NCI-H82 (cell line): ENCODE measurements at regions not wholly inside any gene's neighbourhood (a gene's known extent, or its start where the extent isn't known, plus 50 kb on each side); places are given as distances from the start of the nearest gene placed in this dataset.
A peak's percentile ranks its signal among the peaks of the same experiment; 100 is the strongest.
"Not testable (repeated sequence)": the region's sequence is repeated elsewhere in the genome, so short reads cannot be mapped to it uniquely, and the experiment has no call there.

Experiments
- DNase-seq: peaks from one replicate; lab custom pipeline; 2025; lab: John Stamatoyannopoulos, UW

DNA sequence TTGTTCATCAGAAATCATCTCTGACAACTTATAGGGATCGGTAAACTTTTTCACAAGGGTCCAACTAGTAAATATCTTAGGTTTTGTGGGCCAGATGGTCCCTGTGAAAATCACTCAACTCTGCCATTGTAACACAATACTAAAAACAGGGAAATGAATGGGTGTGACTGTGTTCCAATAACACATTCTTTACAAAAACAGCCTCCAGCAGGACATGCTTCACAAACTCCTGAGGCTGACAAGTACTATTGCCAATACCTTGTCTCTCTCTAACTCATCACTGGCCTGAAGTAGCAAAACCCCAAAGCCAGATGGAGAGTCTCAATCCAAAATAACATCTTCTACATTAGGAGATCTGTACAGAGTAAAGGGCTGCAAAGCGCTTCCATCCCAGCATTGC lies 312.3 kb downstream of the TOX3 start:
- no peak for DNase-seq

DNA sequence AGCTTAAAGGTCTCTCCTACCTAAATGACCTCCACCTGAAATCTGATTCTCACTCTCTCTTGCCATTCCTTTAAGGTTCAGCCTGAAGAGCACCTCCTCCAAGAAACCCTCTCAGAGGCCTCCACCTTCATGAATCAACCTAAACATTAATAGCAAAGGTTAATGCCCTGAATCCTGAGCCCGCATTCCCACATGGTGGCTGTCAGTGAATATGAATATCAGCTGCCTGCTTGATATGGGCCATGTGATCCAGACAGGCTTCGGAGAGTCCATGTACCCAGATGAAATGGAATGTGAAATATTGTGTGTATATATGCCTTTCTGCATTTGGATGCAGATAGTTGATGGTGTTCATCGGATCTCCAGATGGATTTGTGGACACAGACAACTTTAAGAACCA lies 317.5 kb downstream of the TOX3 start:
- DNase-seq: no peak

DNA sequence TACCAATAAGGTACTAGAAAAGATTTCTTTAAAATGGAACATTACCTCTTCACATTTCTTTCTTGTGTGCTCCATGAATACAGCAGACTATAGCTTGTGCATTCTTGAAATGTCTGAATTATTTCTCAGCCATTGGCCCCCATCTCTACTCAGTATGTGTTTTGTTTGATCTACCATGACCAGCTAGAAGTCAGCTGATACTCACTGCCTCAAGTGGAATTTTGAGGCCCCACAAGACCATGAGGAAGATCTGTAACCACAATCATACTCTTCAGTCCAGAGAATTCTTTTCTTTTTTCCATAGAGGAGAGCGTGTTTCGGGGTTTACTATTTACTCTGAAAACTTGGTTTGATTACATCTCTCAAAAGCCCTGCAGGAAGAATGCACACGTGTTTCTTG lies 319.1 kb downstream of the TOX3 start:
- no peak for DNase-seq

DNA sequence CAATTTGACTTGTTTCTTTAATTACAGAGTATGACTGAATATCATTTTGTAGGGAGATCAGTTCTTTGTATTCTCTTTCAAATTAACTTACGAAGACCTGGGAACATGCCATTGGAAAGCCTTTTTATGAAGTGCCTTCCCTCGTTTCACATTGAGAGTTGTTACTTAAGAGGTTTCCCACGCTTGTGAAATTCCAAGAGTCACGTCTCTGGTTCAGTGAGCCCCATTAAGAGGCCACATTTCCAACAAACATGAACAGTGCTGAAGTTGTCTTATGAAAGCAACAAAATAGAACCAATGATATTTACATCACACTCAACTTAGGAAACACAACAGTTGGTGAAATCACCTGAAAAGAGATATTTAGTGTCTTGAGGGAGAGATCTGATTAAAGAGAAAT lies 334.1 kb downstream of the TOX3 start:
- no peak for DNase-seq

DNA sequence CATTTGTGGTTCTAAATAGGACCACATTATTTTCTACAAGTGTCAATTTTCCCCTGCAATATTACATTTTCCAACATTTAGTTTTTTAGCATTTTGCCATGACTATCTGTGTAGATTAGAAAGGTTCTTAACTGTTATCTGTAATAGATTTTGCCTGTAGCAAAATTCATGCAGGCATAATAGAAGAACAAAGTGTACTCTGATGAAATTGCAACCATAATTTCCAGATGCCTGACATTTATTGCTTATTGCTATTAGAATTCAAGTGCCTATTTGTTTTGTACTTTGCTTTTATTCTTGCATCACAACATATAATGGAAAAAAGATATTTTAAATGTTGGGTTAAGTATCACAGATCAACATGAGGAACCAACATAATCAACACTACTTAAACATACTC lies 337.7 kb downstream of the TOX3 start:
- DNase-seq: no peak

DNA sequence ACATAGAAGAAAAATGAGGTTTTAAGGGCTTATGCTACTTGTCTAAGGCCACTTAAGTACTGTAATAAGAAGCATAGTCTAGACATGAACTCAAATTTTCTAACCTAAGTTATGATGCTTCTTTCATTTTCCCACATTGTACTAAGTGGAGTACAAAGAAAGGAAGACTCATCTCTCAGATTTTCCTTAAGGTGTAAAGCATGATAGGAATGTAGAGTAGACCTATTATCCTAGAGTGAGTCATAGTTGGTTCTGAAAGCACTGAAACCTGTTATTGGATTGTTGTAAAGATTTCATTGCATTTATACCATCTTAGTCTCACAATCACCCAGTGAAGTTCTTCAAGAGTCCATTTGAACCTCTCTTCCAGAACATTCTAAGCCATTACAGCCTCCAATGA lies 343.8 kb downstream of the TOX3 start:
- no peak for DNase-seq

DNA sequence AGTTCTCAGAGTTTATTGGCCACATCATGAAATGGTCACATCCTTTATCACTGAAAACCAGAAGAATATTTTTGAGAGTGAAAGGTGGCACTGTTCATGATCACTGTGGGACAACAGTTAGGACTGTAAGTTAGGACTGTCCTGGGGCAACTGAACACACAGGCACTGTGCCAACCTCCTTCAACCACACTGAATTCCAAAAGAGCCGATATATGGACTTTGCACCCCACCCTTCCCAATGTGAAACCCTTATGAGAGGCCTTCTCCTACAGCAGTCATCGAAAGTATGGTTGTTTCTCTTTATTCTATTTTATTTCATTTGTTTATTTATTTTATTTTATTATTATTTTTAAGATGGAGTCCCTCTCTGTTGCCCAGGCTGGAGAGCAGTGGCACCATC lies 353.5 kb downstream of the TOX3 start:
- DNase-seq: no peak

DNA sequence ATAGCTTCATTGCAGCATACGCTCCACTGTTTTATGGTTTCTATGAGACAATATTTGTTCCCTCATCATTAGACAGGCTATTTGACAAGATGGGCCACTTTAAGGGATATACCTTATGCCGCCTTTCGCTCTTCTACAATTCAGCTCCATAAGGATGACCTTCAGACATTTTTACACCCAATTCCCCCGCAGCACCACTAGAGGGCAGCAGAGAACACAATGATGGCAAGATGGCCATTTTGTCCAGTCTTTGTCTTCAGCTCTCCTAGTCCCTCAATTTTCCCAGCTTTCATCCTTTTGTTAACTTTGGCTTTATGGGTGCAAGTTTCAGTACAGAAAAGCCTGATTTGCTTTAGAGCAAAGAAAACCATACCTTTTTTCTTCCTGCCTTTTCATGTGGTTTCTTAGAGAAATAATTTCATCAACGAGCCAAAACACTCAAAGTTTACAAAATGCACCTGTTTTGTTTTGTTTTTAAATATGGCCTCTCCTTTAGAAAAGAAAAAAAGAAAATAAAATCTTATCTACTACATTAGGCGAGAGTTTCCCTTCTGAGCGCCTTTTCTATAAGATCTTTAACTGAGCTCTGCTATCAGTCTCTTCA lies 355.3 kb downstream of the TOX3 start:
- peak; percentile 81 for DNase-seq

DNA sequence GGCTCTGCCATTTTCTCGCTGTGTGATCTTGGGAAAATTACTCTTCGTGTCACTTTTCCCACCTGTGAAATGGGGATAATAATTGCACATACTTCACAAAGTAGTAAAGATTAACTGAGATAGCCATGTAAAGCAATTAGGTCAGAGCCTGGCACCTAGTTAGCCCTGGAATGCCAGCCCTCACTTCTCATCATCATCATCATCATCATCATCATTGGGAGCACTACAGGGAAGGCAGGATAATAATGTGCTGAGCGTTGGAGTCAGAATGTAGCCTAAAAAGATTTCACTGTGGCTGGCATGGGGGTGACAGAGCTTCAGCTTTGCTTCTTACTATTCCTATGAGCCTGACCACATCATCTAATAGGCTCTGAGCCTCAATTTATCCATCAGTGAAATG lies 362.6 kb downstream of the TOX3 start:
- DNase-seq: no peak

DNA sequence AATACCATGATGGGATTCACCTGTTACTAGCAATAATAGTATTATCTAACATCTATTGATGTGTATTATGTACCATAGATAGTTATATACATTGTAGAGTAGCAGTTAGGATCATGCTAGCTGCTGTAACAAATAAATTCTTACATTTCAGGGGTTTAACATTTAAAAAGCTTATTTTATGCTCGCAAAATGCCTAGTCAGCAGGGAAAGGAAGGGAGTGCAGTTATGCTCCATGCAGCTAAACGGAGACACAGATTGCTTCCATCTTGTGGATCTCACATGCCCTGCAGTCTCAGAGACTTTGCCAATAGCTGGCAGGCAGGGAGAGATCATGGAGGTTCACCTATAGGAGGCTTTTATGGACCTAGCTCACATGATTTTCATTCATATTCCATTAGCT lies 364.1 kb downstream of the TOX3 start:
- DNase-seq: no peak

DNA sequence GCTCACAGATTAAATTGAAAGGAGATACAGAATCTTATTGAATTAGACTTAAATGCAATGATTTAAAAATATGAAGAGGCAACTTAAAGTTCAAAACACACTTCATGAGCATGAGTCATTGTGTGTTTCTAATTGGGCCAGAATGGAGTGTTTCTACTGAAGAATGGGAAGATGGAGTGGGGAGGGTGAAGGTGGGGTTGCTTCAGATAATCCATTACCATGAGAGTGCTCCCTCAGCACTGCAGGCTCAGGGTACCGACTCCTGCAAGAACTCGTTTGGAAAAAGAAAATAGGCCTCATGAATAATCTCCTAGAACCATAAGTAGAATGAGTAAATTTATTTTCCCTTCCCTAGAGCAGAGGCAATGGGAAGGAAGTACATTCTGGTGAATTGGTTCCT lies 372.8 kb downstream of the TOX3 start:
- DNase-seq: no peak

DNA sequence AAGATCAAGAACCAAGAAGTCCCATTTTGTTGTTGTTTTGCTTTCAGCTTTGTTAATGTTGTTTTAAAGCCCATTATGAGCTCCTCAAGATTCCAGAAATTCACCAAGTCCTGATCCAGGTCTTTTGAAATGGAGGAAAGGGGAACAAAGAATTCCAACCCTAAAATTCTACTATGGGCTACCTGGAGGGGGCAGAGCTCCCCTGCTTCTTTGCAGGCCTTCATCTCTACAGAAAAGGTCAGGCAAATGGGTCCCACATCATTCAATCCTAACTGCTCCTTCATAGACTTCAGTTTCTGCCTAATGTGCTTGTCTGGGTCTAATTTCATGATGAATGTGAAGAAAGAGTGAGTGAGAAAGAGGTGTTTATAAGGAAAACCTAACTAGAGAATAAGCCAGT lies 375.5 kb downstream of the TOX3 start:
- no peak for DNase-seq

DNA sequence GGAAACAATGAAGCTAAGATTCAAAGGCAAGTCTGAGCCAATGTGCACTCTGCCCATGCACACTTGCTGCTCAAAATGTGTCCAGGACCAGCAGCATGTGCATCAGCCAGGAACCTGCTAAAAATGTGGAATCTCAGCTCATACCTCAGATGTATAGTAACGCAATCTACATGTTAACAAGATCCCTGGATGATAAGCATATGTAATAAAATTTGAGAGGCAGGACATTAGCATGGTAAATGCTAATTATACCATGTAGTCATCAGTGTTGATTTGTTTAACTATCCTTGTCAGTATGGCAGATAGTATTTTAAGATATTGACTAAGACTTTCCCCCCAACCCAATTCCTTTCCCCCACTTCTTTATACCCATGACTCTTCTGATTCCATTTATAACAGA lies 379.6 kb downstream of the TOX3 start:
- DNase-seq: no peak

DNA sequence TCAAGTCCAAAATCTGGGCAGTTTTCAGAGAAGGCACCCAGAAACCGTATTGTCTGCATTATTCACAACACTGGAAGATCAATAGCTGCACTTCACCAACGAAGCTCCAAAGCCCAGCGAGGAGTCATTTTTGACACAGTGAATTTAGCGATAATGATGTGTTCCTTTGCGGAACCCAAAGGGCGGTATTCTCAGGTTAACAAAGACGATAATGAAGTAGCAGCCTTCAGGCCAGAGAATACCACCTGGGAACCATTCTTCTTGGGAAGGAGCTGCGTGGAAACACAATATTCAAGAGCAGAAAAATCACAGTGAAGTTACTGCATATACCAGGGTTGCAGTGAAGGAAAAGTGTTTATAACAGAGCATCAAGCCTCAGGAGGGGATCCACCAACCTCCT lies 381.0 kb downstream of the TOX3 start:
- no peak for DNase-seq

DNA sequence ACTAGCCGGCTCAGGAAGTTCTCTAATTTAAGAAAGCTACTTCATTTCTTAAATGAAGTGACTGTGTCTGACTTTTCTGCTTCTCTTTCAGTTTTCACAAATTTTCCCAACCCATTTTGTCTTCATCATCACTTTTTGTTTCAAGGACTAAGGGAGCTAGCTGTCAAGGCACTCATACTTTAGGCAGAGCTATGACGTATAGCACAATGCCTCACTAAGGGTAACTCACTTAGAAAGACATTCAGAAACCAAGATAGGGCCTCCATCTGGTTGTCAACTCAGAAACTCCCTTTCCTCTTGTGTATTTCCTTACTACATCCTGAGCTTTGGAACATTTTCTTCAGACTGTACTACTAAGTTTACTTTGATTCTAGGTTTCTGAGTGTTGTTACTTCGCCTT lies 397.9 kb downstream of the TOX3 start:
- no peak for DNase-seq

DNA sequence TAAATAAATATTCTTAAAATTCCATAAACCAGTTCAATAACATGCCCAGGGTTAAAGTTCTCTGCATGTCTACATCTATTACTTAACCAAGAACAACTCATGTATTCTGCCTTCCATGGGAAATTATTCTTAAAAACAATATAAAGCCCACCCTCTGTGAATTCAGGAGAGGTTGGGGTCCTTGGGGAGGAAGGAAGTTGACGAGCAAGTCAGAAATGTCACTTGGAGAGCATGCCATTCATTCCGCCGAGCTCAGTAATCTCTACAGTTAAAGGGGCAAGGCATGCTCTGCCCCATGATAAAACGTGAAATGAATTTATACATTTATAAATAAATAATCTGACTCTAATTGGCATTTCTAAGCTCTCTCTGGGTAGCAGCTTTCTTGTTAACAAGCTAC lies 405.1 kb downstream of the TOX3 start:
- no peak for DNase-seq

DNA sequence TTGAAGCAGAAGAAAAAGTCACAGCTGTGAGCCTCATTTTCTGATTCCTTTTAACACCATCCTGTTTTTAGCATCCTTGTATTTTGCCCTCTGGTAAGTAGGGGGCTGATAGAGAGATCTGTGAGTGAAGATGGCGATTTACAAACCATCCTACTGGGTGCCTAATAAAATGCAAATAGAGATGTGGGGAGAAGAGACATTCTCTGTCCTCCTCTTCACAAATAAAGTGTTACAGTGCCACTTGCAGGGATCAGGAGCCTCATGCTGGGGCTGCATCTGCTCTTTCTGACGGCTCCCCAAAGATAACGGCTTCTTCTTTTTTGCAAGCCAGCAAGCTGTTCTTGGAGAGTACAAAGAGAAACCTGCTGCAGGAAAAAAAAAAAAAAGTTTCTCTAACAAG lies 418.6 kb downstream of the TOX3 start:
- no peak for DNase-seq

DNA sequence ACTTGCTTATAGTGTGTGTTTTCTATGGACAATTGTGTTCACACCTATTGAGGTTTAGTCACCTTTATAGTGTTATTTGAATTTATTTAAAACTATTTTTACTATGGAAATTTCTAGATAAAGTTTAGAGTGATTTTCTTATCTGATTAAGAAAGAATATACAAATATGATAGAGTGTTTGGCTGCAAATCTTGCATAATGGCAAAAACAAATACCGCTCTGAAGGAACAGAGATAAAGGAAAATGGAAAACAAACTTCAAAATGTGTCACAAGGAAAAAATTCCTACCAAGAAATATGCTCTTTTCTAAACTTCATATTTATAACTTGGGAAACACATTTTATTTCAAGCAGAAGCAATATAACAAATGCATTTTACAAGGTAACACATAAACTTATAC lies 423.1 kb downstream of the TOX3 start:
- no peak for DNase-seq

DNA sequence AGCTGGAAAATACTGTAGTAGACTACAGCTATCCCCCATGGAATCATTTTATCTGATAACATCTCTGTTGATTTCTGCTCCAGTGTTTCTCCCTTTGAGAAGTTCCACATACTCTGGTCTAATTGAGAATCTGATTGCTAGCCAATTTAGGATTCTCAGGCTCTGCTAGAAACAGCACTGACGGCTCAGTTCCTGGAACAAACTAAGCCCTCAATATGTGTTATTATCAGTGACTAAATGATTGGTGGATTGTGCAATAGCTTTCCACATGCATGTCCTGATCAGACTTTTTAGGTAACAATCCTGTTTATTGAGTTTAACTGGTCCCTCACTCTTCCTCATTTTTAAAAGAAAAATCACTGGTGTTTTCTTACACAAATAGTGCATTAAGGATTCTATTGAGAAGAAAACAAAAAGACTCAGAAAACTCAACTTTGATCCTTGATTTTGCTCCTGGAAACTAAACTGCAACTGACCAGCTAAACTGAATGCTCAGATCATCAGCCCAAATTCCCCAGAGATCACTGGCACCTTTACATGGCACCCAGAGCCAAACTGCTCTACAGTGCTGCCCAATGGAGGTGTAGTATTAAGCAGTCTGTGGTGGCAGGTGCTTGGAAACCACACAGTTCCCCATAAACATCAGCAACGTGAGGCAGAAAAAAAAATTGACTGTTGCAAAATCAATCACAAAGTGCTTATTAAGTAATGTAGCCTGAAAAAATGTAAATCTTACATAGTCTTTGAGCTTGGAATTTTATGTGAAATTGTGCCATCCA lies 423.7 kb downstream of the TOX3 start:
- no peak for DNase-seq

DNA sequence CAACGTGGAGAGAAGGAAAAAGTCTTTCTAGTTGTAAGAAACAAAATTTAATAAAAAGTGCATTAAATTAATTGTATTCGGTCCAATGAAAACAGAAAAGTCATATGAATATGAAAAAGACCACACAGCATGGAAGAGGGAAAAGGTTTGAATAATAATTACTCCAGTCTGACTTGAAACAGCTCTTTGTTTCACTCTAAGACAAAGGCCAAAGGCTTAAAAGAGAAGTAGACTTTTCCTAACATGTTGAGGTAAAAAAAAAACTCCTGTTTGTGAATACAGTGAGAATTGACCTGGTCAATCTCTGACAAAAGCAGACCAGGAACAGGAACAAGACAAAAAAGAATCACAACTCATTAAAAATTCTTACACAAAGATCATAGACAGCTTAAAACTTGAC lies 429.8 kb downstream of the TOX3 start:
- no peak for DNase-seq

DNA sequence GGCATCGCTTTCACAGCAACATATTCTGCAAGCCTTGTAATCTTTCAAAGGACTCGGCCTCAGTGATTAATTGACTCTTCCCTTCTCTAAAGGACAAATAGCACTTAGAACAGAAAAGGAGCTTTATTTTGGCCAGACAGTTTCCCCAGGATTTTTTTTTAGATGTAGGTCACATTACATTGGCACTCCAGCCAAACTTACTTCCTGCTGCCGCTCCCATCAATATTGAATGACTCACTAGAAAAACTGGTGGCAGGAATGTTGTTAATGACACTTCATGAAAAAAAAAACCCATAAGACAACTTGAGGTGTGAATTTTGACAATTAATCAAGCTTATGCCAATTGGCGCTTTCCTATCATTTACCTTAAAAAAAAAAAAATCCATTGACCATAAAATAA lies 432.6 kb downstream of the TOX3 start:
- no peak for DNase-seq

DNA sequence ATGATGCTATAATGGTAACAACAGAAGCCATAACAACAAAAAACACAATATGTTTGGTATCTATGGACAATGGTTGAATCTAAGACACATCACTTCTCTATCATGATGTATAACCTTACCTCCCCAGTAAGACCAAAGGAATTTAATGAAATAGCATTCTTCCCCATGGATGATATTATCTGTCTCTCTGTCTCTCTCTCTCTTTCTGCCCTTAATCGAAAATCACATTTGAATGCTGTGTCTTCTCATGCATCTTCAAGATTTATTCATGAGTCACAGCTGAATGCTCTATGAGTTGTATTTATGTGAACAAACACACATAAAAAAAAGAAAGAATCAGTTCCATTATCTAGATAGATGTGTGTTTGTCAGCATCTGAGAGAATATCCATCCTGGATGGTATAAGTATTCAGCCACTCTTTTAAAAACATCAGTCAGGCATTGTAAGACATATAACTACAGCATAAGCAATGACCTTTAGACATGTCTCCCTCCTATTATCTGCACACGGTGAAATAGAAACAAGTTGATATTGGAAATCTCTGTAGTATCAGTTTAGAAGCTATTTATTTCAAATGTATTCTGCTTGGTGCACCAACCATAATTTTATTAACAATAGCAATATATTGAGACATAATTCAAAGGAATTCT lies 433.3 kb downstream of the TOX3 start:
- no peak for DNase-seq

DNA sequence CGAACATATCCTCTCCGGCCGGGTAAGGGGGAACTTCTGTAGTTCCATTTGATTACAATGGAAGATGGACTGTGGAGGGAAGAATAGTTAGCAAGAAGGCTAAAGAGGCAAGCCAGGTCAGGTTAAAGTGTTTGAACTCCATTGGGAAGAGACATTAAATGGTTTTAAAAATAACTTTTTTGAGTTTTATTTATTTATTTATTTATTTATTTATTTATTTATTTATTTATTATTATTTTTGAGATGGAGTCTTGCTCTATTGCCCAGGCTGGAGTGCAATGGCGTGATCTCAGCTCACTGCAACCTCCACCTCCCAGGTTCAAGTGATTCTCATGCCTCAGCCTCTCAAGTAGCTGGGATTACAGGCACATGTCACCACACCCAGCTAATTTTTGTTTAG lies 441.9 kb downstream of the TOX3 start:
- DNase-seq: not testable (repeated sequence)

DNA sequence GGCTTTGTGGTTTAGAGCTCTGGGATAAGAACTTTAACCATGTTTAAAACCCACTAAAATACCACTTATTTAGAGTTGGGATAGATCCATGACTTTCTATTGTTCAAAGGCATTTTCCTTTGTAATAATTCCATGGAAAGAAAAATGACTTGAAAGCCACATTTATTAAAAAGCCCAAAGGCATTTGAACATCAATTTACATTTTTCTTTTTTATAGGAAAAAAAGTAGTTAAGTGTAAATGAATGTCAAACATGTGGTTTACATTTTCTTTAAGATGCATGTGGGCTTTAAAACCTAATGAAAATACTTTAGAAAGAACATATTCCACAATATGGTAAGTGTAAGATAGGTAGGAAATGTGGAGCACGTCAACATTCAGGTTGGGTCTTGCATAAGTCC lies 443.2 kb downstream of the TOX3 start:
- no peak for DNase-seq
